AG04450 (cell line): ENCODE measurements at regions not wholly inside any gene's neighbourhood (a gene's known extent, or its start where the extent isn't known, plus 50 kb on each side); places are given as distances from the start of the nearest gene placed in this dataset.

Experiments used
- CTCF ChIA-PET: fragments of 300-600, 350-600 bp; formaldehyde crosslinking; extraction: SDS; loops from one replicate; lab custom pipeline; 2022; ENCODE audit warnings: antibody characterized with exemption, inconsistent platforms; lab: Charles Lee
- POLR2A ChIA-PET: fragments of 350-600 bp; formaldehyde crosslinking; extraction: SDS; loops from one replicate; lab custom pipeline; 2021; ENCODE audit warnings: antibody characterized with exemption, inconsistent platforms; lab: Yijun Ruan, JAX
- DNase-seq: peaks from one replicate; pipeline ENCODE4 v3.0.0-alpha.2; 2011; ENCODE audit warnings: low read depth, low spot score
- H3K27ac ChIP-seq: one replicate; pipeline ENCODE4 v1.5.1; 2012; ENCODE audit warnings: low read depth, low read length, control low read depth
- H3K27me3 ChIP-seq: one replicate; pipeline ENCODE4 v1.6.0; 2012; ENCODE audit warnings: low read length; ENCODE audit not compliant: control insufficient read depth, insufficient read depth
- H3K4me3 ChIP-seq: 2 replicates; pipeline ENCODE4 v1.5.1; 2011; ENCODE audit warnings: mild to moderate bottlenecking, low read depth, low read length, control low read depth
- H3K9me3 ChIP-seq: 2 replicates; pipeline ENCODE4 v1.5.1; 2012; ENCODE audit warnings: low read length; ENCODE audit not compliant: control insufficient read depth, insufficient read depth
- CTCF ChIP-seq: IDR thresholded peaks from 2 replicates; pipeline ENCODE4 v1.5.1; 2011; ENCODE audit warnings: low read depth, low read length, control low read depth, inconsistent platforms

- no peaks in the 10 kb centered on the region for H3K27me3 ChIP-seq
- CTCF ChIA-PET: interaction anchor here (0.6 kb wide), 1 partner anchor 716 kb away, joined by 3 read pairs; no protein-coding TSS in a partner anchor
- H3K9me3 ChIP-seq: no peaks in the 10 kb centered on the region
- no peak for DNase-seq
- POLR2A ChIA-PET: no interaction called here
- no peak overlapping the region for H3K4me3 ChIP-seq
- TF ChIP-seq CTCF: no peak
- H3K27ac ChIP-seq: no peak overlapping the region
Measured at GRCh38 chrX:12052109-12052508, 86.2 kb upstream of the FRMPD4 start.

- ChIA-PET CTCF (no interaction called here), POLR2A (no interaction called here)
- no peaks in the 10 kb centered on the region for H3K9me3 ChIP-seq
- H3K4me3 ChIP-seq: no peak overlapping the region
- DNase-seq: no peak
- H3K27me3 ChIP-seq: no peaks in the 10 kb centered on the region
- no peak for TF ChIP-seq CTCF
- no peak overlapping the region for H3K27ac ChIP-seq
Measured at GRCh38 chrX:12058087-12058486, 80.2 kb upstream of the FRMPD4 start.

GRCh38 chrX:12060489-12061260 is 77.6 kb upstream of the FRMPD4 start:
- no peak for DNase-seq
- Histone ChIP-seq H3K9me3 (no peaks in the 10 kb centered on the region), H3K4me3 (no peak overlapping the region), H3K27ac (no peak overlapping the region), H3K27me3 (no peaks in the 10 kb centered on the region)
- TF ChIP-seq CTCF: no peak
- CTCF ChIA-PET: interaction anchor here (0.7 kb wide), 1 partner anchor 218 kb away, joined by 4 read pairs; no protein-coding TSS in a partner anchor
- POLR2A ChIA-PET: no interaction called here

GRCh38 chrX:12065251-12065650 is 73.0 kb upstream of the FRMPD4 start:
- ChIA-PET CTCF (no interaction called here), POLR2A (no interaction called here)
- no peak for DNase-seq
- Histone ChIP-seq H3K4me3 (no peak overlapping the region), H3K27ac (no peak overlapping the region), H3K27me3 (no peaks in the 10 kb centered on the region), H3K9me3 (no peaks in the 10 kb centered on the region)
- no peak for TF ChIP-seq CTCF

- Histone ChIP-seq H3K27me3 (no peaks in the 10 kb centered on the region), H3K27ac (no peak overlapping the region), H3K9me3 (no peaks in the 10 kb centered on the region), H3K4me3 (no peak overlapping the region)
- DNase-seq: no peak
- TF ChIP-seq CTCF: peak; percentile 32
- POLR2A ChIA-PET: no interaction called here
- CTCF ChIA-PET: no interaction called here
Measured at GRCh38 chrX:12076046-12076445, 62.2 kb upstream of the FRMPD4 start.
